T47D (cell line): ENCODE measurements at regions not wholly inside any gene's neighbourhood (a gene's known extent, or its start where the extent isn't known, plus 50 kb on each side); places are given as distances from the start of the nearest gene placed in this dataset.

Experiments used
- DNase-seq, 2 experiments: peaks; one replicate each; pipeline versions ENCODE4 v3.0.0 to v3.0.0-alpha.2; 2011 to 2012; ENCODE audit warnings: low read depth in 1 of 2, low spot score in 1 of 2
- JUND ChIP-seq: IDR thresholded peaks from 2 replicates; pipeline ENCODE4 v1.6.1; 2012; ENCODE audit warnings: low read depth
- in situ Hi-C: cut with HindIII; loops from 2 replicates; pipeline ENCODE4 v1.10.0; 2016; ENCODE audit warnings: low sequenced_read_pairs, low pct_unique_long_range_greater_than_20kb

DNA sequence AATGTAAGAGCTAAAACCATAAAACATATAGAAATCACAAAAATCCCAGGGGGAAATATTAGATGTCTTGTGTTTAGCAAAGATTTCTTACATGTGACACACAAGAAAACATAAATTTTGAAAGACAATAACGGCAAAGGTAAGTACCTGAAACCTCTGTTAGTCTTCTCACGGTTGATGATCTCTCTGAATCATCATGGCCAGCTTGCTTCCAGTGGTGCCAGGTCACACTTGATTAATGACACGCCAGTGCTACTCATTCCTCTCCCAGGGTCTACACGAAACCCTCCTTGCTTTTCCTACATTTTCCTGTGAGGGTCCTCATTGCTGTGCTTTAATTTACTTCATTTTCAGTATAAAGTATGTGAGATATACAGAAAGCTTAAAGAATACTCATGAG lies 114.4 kb upstream of the PARP11 start:
- in situ Hi-C loops: no loop called here
- TF ChIP-seq JUND: no peak
- DNase-seq: no peak

DNA sequence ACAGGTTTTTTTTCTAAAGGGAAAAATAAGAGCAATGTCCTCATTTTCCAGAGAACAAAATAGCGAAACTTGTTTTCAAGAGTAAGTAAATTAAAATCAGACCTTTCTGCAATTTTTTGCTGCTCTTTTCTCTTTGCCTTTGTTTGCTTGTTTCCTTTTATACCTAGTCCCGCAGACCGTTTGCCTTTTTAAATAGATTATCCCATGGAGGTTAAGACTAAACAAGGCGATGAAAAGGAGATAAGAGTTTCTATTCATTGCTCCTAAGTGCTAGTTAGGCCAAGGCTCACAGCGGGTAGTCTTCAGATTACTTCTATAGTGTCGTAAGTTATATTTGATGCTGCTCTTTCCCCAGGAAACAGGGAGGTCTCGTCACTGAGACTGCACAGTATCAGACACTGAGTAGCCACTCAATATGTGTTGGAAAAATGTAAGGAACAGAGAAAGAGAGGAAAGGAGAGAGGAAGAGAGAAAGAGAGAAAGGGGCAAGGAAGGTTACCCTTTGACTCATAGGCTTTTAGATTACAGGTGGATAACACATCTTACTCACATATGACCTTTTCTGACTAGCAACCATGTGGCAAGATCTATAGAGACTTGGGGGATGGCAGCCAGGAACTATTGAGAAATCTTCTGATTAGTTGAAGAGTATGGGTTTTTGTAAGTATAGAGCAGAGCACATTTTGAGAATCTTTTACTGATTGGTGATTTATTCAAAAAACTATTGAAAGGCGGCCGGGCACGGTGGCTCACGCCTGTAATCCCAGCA lies 107.5 kb upstream of the PARP11 start:
- in situ Hi-C loops: no loop called here
- DNase-seq: no peak
- no peak for TF ChIP-seq JUND

DNA sequence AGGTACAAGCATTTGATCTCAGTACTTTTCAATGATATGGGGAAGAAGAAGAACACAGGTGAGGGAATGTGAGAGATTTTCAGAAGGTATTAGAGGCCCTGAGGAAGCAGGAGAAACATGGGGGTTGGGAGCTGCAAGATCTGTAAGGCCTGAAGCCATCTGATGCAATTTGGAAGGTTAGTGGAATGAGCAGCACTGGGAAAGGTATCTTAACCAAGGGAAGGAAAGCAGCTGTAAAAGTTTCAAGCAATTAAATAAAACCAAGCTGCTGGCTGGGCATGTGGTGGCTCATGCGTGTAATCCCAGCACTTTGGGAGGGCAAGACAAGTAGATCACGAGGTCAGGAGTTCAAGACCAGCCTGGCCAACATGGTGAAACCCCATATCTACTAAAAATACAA lies 104.4 kb upstream of the PARP11 start:
- TF ChIP-seq JUND: no peak
- DNase-seq: no peak
- in situ Hi-C loops: no loop called here

- DNase-seq: no peak
- in situ Hi-C loops: no loop called here
- TF ChIP-seq JUND: no peak
These were observed 103.2 kb upstream of the PARP11 start for GRCh38 chr12:3976351-3976938.

- TF ChIP-seq JUND: no peak
- in situ Hi-C loops: no loop called here
- DNase-seq: no peak
These were observed 102.5 kb upstream of the PARP11 start for GRCh38 chr12:3975652-3976051.

DNA sequence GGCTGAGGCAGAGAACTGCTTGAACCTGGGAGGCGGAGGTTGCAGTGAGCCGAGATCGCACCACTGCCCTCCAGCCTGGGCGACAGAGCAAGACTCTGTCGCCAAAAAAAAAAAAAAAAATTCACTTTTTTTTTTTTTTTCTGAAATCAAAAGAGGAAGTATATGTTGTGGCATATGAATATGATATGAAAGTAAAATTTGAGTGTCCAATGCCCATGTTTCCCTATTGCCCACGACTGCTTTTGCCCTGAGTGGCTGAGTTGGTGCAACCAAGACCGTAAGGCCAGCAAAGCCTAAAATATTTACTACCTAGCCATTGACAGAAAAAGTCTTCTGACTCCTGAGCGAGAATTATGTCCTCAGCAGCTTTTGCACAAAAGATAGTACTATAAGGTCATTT lies 101.7 kb upstream of the PARP11 start:
- DNase-seq: no peak
- in situ Hi-C loops: no loop called here
- TF ChIP-seq JUND: no peak

GRCh38 chr12:3973973-3974644 lies 100.9 kb upstream of the PARP11 start:
- in situ Hi-C loops: no loop called here
- DNase-seq: no peak
- TF ChIP-seq JUND: no peak

DNA sequence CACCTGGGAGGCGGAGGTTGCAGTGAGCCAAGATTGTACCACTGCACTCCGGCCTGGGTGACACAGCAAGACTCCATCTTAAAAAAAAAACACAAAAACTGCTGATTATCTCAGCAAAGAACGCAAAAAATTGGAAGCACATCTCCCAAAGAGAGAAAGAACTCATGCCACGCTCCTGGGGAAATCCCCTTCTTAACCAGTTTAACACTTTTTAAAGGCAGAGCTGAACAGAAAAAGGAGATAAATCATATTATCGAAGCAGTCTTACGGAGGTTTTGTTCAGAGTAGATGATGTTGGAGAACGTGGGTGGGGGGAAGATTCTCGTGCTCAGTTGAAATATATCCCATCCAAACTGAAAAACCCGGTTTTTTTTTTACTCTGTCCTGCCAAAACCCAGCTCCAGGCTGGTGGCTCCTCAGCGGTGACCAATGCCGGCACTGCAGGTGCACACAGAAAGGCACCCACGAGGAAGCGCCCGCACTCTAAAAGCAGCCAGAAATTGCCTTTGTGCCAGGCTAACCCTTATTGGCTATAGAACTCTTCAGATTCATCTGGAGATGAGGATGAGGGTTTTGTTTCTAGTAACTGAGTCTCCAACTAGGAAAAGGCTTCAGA lies 100.2 kb upstream of the PARP11 start:
- no peak for DNase-seq
- TF ChIP-seq JUND: no peak
- in situ Hi-C loops: no loop called here

DNA sequence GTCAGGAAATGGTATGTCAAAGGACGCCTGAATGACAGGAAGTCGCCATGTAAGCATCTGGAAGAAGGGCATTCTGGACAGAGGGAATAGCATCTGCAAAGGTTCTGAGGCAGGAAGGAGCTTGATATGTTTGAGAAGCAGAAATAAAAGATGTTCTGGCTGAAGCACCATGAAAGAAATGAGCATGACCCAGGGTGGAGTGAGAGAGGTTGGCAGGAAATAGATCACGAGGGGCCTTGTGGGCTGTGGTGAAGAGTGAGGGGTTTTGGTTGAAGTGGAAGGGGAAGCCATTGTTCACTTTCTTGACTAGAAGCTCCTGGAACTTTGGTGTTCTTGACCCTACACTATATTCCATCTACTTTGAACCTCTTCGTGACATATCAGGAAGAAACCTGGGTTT lies 99.4 kb upstream of the PARP11 start:
- in situ Hi-C loops: no loop called here
- TF ChIP-seq JUND: no peak
- DNase-seq: no peak

- in situ Hi-C loops: no loop called here
- no peak for DNase-seq
- no peak for TF ChIP-seq JUND
These were observed 95.3 kb upstream of the PARP11 start for GRCh38 chr12:3968523-3968922.

- DNase-seq: no peak
- in situ Hi-C loops: no loop called here
- TF ChIP-seq JUND: no peak
These were observed 94.5 kb upstream of the PARP11 start for GRCh38 chr12:3967556-3968160.

DNA sequence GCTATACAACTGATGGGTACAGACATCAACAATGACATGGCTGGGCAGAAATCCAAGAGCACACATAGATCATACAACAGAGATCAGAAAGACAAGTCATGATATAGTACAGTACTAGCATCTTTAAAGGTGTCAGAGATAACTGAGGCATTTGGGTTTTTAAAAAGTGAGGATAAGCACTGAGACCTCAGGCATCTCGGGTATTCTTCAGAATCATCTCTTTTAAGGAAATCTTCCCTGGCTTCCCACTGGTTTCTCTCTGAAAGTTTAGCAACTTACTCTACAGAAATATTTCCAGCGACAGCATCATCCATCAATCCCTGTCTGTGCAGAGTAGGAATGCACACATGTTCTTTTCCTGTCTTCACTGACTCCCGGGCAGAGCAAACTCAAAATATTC lies 93.2 kb upstream of the PARP11 start:
- no peak for DNase-seq
- TF ChIP-seq JUND: no peak
- in situ Hi-C loops: no loop called here
